GM21447 (cell line): ENCODE measurements at regions not wholly inside any gene's neighbourhood (a gene's known extent, or its start where the extent isn't known, plus 50 kb on each side); places are given as distances from the start of the nearest gene placed in this dataset.

Source experiments
- ATAC-seq: cut with Tn5 transposase; IDR thresholded peaks from one replicate; pipeline ENCODE4 v1.9.1; 2021; ENCODE audit not compliant: unreplicated experiment

DNA sequence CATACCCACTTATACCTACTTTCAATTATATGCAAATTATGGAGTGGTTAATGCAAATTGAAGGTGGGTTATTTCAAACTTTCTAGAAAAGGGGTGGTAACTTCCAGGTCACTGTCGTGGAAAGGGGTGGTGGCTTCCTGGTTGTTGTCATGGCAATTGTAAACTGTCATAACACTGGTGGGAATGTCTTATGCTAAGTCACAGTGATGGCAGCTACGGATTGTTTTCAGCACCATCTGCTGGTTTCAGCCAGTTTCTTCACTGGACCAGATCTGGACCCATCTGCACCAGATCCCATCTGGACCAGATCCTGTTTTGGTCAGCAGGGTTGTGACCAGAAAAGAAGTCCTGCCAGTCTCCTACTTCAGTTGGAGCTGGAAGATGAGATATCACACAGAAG lies 1469.3 kb downstream of the AACS start:
- no peak for ATAC-seq

- ATAC-seq: no peak
Measured at GRCh38 chr12:126534942-126535341, 1469.7 kb downstream of the AACS start.

DNA sequence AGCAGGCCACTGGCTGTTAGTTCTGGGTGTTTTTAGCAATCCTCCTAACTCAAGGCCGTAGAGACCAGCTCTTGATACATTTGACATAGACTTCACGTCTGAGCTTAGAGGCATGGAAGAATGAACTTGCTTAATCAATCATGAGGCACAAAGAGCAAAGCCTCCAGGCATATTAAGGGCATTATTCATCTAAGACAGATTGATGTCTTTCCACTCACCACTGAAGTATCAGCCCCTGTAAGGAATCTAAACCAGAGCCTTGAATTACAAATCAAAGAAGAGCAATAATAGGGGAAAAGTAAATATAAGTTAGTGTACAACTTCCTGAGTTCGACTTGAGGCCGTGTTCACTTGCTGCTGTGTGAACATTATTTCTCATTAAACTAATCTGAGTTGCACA lies 1470.7 kb downstream of the AACS start:
- ATAC-seq: no peak

GRCh38 chr12:126537961-126538530 lies 1472.8 kb downstream of the AACS start:
- ATAC-seq: no peak

DNA sequence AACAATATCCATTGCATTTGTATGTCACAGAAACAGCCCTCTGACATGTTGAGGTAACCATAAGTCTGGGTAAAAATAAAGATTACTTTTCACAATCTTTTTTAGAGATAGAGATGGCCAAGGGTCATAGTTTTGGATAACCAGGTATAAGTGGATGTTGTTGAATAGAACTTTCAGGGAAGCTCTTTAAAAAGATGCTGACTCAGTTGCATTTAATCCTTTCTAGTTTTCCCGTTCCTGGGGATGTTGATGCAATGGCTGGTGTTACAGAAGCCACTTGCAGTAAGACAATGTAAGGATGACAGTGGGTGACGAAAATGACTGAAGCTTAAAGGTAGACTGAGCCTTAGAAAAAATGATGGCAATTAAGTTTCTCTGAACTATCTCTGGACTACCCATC lies 1473.7 kb downstream of the AACS start:
- no peak for ATAC-seq

GRCh38 chr12:126545411-126545810 lies 1480.2 kb downstream of the AACS start:
- ATAC-seq: no peak

- no peak for ATAC-seq
Measured at GRCh38 chr12:126547905-126548304, 1482.7 kb downstream of the AACS start.

DNA sequence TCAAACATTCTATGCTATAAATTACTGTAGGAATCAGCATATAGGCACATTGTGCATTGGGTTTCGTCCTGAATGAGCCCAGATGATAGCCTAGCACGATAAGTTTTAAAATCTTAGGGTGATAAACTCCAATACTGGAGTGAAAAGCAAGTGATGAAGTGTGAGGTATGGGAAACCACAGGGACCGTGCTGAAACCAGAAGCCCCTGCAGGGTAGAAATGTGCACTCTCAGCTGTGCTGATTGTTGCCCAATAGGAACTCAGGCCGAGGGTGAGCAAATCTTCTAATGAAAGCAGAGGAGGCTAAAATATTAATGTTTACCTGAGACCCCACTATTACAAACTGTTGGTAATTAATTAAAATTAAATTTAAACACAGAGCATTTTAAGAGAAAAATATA lies 1486.6 kb downstream of the AACS start:
- no peak for ATAC-seq

- ATAC-seq: no peak
Measured at GRCh38 chr12:126554625-126555024, 1489.4 kb downstream of the AACS start.

GRCh38 chr12:126557659-126558058 lies 1492.4 kb downstream of the AACS start:
- no peak for ATAC-seq

DNA sequence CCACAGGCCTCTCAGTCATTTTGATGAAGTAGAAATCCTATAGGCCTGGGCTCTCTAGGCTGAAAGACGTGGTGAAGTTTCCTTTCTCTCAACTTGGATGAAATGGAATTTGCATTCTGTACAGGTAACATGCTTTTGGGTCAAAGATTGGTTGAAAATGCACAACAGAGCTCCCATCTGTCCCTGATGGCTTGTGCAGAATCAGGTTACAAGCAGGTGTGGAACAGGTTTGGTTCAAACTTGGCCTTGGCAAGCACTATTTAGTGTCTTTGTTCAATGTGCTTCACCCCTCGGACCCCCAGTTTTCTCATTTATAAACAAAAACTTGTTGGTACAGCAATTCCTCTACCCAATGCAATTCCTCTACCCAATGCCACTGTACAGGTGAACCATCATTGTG lies 1493.0 kb downstream of the AACS start:
- ATAC-seq: no peak

- ATAC-seq: no peak
Measured at GRCh38 chr12:126558810-126559209, 1493.6 kb downstream of the AACS start.

DNA sequence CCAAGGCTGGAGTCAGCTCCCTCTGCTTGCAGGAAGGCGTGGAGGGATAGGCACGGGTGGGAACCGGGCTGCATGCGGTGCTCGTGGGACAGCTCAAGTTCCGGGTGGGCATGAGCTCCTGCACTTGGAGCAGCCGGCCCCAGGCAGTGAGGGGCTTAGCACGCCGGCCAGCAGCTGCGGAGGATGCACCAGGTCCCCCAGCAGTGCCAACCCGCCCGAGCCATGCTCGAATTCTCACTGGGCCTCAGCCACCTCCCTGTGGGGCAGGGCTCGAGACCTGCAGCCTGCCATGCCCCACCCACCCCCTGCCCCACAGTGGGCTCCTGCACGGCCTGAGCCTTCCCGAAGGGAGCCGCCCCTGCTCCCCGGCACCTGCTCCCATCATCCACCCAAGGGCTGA lies 1501.8 kb downstream of the AACS start:
- no peak for ATAC-seq

DNA sequence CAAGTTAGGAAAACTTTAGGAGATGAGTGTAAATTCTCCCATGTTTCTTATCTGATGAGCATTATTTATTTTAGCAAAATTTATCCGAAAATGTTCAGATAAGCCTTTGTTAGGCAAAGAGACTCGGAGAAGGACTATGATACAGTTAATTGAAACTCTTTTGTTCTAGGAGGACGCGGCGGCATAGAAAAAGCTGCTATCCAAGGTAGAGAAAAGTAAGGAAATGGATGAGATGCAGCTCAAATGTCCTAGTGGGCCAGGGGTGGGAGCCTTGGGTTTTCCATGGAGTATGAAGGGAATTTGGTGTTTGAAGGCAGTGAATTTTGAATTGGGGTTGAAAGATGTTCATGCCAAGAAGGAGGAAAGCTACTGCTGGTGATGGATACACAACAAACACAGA lies 1504.5 kb downstream of the AACS start:
- ATAC-seq: no peak

GRCh38 chr12:126570566-126570965 lies 1505.3 kb downstream of the AACS start:
- no peak for ATAC-seq

GRCh38 chr12:126572170-126572569 lies 1506.9 kb downstream of the AACS start:
- ATAC-seq: no peak

DNA sequence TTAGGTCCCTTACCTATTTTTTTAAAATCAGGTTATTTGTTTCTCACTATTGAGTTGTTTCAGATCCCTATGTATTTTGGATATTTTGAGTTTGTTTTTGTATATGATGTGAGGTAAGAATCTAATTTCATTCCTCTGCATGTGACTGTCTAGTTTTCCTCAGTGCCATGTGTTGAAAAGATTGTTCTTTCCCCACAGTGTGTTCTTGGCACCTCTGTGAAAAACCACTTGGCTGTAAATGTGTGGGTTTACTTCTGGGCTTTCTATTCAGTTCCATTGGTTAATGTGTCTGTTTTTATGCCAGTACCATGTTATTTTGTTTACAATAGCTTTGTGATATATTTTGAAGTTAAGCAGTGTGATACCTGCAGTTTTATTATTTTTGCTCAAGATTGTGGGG lies 1516.4 kb downstream of the AACS start:
- ATAC-seq: no peak

DNA sequence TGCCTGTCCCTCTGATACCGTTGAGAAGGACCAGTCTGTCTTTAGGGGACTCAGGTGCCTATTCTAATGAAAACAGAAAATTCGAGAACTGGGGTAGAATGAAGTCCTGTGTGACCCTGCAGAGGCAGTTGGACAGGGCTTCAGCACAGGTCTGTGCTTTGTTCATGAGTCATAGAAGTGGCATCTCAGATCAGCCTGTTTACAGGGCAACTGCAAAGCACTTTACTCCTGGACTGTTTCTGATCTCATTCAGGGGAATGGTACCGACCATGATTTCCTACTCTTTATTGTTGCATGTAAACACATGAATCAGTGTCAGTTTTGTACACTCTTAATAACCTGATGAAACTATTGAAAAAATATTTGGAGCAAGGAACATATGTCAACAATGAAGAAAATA lies 1517.0 kb downstream of the AACS start:
- no peak for ATAC-seq

DNA sequence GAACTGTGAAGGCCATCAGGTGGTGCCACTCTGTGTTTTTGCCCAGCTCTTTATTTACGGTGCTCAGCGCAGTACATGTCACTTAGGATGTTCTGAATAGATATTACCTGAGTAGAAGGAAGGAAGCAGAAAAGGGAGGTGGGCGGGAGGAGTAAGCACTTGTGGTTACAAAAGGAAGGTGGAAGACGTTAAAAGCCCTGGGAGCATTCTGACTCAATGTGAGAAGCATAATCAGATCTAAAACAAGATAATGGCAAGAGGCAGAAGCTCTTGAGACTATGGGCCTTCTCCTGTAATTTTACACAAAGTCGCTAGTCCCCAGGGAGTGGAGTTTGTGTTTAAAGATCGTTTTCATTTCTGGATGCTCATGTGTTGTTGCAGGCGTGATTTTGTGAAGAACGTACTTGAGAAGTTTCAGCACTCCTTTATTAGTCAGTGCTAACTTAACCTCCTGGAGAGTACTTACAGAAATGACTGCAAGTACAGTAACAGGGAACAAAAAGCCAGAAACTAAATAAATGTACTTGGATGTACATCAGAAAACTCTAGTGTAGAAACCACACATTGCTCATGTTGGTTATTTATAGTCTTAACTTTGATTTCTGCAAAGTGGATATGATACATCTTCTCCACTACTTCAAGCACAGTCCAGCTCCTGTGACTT lies 1523.5 kb downstream of the AACS start:
- no peak for ATAC-seq

DNA sequence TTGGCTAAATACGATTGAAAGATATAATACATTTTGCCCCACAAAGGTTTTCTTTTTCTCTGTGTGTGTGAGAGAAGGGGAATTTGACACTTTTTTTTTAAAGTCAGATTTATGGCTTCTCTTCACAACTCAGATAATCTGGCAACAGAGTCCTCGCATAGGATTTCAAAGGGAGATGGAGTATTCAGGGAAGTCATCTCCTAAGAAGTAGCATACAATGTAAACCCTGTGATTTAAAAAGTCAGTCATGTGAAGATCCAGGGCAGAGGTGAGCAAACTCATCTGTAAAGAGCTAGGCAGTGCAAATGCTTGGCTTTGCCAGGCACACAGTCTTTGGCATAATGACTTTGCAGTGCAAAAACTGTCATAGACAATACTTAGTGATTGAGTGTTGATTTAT lies 1526.3 kb downstream of the AACS start:
- no peak for ATAC-seq

DNA sequence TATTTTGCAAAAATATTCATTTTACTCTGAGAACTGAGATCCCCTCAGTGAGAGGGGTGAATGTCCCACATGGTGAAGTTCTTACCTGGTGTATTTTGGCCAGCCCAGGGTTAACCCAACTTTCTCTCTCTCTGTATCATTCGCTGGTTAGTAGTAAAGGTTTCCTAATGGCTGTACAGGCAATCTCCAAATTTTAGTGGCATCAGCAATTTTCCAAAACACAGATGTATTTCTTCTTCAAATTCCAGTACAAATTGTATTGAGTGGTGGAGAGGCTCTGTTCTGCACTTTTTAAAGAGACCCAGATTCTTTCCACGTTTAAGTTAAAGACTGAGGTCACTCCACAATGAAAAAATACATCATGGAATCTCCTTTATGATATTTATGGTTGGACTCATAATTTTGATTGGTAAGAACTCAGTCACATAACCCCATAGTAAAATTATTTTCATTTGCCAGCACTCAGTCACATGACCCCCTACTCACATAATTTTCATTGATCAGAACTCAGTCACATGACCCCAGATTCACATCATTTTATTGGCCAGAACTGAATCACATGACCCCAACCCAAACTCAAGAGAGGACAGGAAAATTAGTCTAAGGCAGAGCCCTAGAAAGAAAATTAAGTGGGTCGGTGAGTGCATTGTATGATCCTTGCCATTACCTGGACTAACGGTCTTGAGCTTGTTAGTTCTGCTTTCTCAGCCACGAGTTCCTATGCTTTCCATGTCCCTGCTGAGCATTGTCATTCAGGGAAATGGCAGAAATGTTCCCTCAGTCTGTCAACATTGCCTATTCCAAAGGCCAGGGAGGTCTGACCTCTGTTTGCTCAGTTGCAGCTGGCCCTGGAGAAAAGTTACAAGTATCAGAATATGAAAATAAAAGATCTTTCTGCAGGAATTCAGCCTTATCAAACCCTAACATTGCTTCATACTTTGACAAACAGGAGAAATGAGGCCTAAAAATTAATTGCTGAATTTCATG lies 1536.2 kb downstream of the AACS start:
- ATAC-seq: no peak

GRCh38 chr12:126602612-126603011 lies 1537.4 kb downstream of the AACS start:
- no peak for ATAC-seq
